ENCODE measurements at regions not wholly inside any gene's neighbourhood (a gene's known extent, or its start where the extent isn't known, plus 50 kb on each side); places are given as distances from the start of the nearest gene placed in this dataset.

DNA sequence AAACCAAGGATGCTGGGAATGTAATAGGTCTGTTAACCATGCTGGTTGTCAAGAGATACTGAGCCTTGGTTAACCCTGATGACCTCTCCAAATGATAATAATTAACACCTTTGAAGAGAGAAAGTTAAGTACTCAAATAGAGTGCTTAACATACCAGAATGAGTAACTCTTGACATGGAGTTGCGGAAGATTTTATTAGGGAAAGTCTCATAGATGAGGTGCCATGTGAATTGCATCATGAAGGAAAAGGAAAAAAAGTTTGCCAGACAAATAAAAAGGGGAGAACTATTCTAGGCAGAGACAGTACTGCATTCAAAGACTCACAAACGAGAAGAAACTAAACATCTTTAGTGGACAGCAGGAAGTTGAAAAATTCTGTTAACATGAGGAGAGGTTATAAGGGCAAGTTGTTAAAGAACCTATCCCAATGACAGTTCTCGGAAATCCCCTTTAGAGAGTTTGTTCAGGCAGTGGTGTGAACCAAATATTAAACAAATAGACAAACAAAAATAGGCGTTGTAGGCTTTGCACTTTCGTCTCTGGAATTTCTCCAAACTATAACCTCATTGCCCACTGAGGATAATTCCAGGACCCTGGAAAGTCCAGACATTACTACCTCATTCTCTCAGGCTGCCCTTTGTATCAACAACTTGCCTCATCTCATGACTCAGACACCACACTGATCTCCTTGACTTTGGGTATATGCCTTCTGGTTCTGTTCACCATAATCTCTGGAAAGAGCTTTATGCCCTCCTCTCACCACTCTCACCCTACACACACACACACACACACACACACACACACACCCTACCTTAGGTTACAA lies 435.0 kb downstream of the GXYLT1 start:
- no peaks in the 10 kb centered on the region for H3K9me2 ChIP-seq (replicated peaks; ENCODE audit: low read depth, low read length)

DNA sequence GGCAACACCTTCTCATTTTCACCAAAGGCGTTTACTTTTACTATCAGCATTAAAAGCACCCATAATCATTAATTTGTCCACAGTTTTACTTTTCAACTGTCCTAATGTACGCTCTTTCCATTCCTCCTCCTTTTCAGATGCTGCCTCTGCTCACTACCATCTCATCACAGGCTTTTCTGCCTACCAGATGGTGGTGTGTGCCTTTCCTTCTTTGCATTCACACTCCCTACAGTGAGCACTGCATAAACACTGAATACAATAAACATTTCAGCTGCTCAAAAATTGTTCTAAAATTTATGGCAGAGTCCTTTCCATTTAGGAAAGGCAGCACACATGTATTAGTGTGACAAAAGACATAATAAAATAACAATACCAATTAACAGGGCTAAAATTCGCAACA lies 435.7 kb downstream of the GXYLT1 start:
- no peak overlapping the region for H3K4me2 ChIP-seq (ENCODE audit: low read depth, low read length, poor library complexity, severe bottlenecking)

More for the DNA sequence above, 435.0 kb downstream of the GXYLT1 start:
- H3K4me3 ChIP-seq (ENCODE audit: low read length, poor library complexity, severe bottlenecking), result no peak overlapping the region
- TF ChIP-seq, protein P1, sequence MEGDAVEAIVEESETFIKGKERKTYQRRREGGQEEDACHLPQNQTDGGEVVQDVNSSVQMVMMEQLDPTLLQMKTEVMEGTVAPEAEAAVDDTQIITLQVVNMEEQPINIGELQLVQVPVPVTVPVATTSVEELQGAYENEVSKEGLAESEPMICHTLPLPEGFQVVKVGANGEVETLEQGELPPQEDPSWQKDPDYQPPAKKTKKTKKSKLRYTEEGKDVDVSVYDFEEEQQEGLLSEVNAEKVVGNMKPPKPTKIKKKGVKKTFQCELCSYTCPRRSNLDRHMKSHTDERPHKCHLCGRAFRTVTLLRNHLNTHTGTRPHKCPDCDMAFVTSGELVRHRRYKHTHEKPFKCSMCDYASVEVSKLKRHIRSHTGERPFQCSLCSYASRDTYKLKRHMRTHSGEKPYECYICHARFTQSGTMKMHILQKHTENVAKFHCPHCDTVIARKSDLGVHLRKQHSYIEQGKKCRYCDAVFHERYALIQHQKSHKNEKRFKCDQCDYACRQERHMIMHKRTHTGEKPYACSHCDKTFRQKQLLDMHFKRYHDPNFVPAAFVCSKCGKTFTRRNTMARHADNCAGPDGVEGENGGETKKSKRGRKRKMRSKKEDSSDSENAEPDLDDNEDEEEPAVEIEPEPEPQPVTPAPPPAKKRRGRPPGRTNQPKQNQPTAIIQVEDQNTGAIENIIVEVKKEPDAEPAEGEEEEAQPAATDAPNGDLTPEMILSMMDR (conservative IDR thresholded peaks at IDR 0.05; ENCODE audit: low read length), result no peak
- TF ChIP-seq EZH2phosphoT487 (IDR thresholded peaks at IDR 0.05; ENCODE audit: borderline replicate concordance), result no peak
- no peaks in the 10 kb centered on the region for H3F3A ChIP-seq (ENCODE audit: low read depth)
- H2AFZ ChIP-seq (ENCODE audit: low read length), result no peak overlapping the region
- no peaks in the 10 kb centered on the region for H3K79me2 ChIP-seq (ENCODE audit: insufficient read depth, low read length)
- no peak overlapping the region for H3K4me2 ChIP-seq (ENCODE audit: low read depth, low read length, poor library complexity, severe bottlenecking)
- no peaks in the 10 kb centered on the region for H3K4me1 ChIP-seq (ENCODE audit: insufficient read depth, low read length, poor library complexity, severe bottlenecking)
- H3K27me3 ChIP-seq (ENCODE audit: insufficient read depth, low read length, poor library complexity, severe bottlenecking), result no peaks in the 10 kb centered on the region
- H3K9ac ChIP-seq (ENCODE audit: low read depth, low read length, poor library complexity, severe bottlenecking), result no peak overlapping the region
- no peaks in the 10 kb centered on the region for H4K20me1 ChIP-seq (ENCODE audit: insufficient read depth, low read length, poor library complexity, severe bottlenecking)
- no peaks in the 10 kb centered on the region for H3K36me3 ChIP-seq (ENCODE audit: insufficient read depth, low read length)
- H3K9me3 ChIP-seq (ENCODE audit: insufficient read depth, low read depth, low read length), result no peaks in the 10 kb centered on the region

DNA sequence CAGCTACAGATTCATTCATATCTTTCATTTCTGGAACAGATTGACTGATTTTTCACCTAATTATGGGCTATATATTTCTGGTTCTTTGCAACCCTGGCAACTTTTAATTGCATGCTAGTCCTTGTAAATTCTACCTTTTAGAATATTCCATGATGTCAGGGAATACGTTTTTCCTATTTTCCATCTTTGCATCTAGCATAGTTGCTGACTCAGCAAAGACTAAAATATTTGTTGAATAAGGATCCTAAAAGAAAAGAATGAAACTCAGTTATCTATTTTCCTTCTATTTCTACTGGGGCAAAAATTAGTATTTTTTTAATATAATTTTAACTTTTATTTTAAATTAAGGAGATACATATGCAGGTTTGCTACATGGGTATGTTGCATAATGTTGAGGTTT lies 438.3 kb downstream of the GXYLT1 start:
- TF ChIP-seq, protein P1 (conservative IDR thresholded peaks at IDR 0.05; ENCODE audit: low read length), result no peak
- no peak for TF ChIP-seq EZH2phosphoT487 (IDR thresholded peaks at IDR 0.05; ENCODE audit: borderline replicate concordance)
- Histone ChIP-seq H4K20me1 (ENCODE audit: insufficient read depth, low read length, poor library complexity, severe bottlenecking) (no peaks in the 10 kb centered on the region), H3K36me3 (ENCODE audit: insufficient read depth, low read length) (no peaks in the 10 kb centered on the region), H3K9me2 (replicated peaks; ENCODE audit: low read depth, low read length) (no peaks in the 10 kb centered on the region), H3K4me3 (ENCODE audit: low read length, poor library complexity, severe bottlenecking) (no peak overlapping the region), H3K27me3 (ENCODE audit: insufficient read depth, low read length, poor library complexity, severe bottlenecking) (no peaks in the 10 kb centered on the region), H3F3A (ENCODE audit: low read depth) (no peaks in the 10 kb centered on the region), H3K4me2 (ENCODE audit: low read depth, low read length, poor library complexity, severe bottlenecking) (no peak overlapping the region), H3K79me2 (ENCODE audit: insufficient read depth, low read length) (no peaks in the 10 kb centered on the region), H3K9ac (ENCODE audit: low read depth, low read length, poor library complexity, severe bottlenecking) (no peak overlapping the region), H2AFZ (ENCODE audit: low read length) (no peak overlapping the region), H3K9me3 (ENCODE audit: insufficient read depth, low read depth, low read length) (no peaks in the 10 kb centered on the region), H3K4me1 (ENCODE audit: insufficient read depth, low read length, poor library complexity, severe bottlenecking) (no peaks in the 10 kb centered on the region)

More for the DNA sequence above, 435.7 kb downstream of the GXYLT1 start:
- TF ChIP-seq, protein P1 (conservative IDR thresholded peaks at IDR 0.05; ENCODE audit: low read length), result no peak
- TF ChIP-seq EZH2phosphoT487 (IDR thresholded peaks at IDR 0.05; ENCODE audit: borderline replicate concordance), result no peak
- Histone ChIP-seq H3K4me3 (ENCODE audit: low read length, poor library complexity, severe bottlenecking) (no peak overlapping the region), H3K36me3 (ENCODE audit: insufficient read depth, low read length) (no peaks in the 10 kb centered on the region), H3K9me3 (ENCODE audit: insufficient read depth, low read depth, low read length) (no peaks in the 10 kb centered on the region), H3K4me1 (ENCODE audit: insufficient read depth, low read length, poor library complexity, severe bottlenecking) (no peaks in the 10 kb centered on the region), H3K9ac (ENCODE audit: low read depth, low read length, poor library complexity, severe bottlenecking) (no peak overlapping the region), H3K27me3 (ENCODE audit: insufficient read depth, low read length, poor library complexity, severe bottlenecking) (no peaks in the 10 kb centered on the region), H3F3A (ENCODE audit: low read depth) (no peaks in the 10 kb centered on the region), H3K9me2 (replicated peaks; ENCODE audit: low read depth, low read length) (no peaks in the 10 kb centered on the region), H2AFZ (ENCODE audit: low read length) (no peak overlapping the region), H3K79me2 (ENCODE audit: insufficient read depth, low read length) (no peaks in the 10 kb centered on the region), H4K20me1 (ENCODE audit: insufficient read depth, low read length, poor library complexity, severe bottlenecking) (no peaks in the 10 kb centered on the region)

All from Loucy (cell line).